HepG2 (cell line): ENCODE measurements at regions not wholly inside any gene's neighbourhood (a gene's known extent, or its start where the extent isn't known, plus 50 kb on each side); places are given as distances from the start of the nearest gene placed in this dataset.

Source experiments
- HDAC6 ChIP-seq: fragments of 200-600 bp; sonication (generic); IDR thresholded peaks from 2 replicates; pipeline ENCODE4 v1.7.0; 2017; ENCODE audit warnings: mild to moderate bottlenecking, antibody characterized with exemption, low read length, low read depth
- ZFP82 ChIP-seq: sonication (generic); formaldehyde crosslinking; IDR thresholded peaks from 2 replicates; pipeline ENCODE4 v1.5.1; 2020; ENCODE audit warnings: mild to moderate bottlenecking, missing genetic modification reagents, borderline replicate concordance
- TF ChIP-seq, protein P1 (sequence below): sonication (generic); formaldehyde crosslinking; IDR thresholded peaks from 2 replicates; pipeline ENCODE4 v1.5.0; 2020; ENCODE audit warnings: mild to moderate bottlenecking, missing genetic modification reagents, moderate library complexity

- TF ChIP-seq, protein P1, sequence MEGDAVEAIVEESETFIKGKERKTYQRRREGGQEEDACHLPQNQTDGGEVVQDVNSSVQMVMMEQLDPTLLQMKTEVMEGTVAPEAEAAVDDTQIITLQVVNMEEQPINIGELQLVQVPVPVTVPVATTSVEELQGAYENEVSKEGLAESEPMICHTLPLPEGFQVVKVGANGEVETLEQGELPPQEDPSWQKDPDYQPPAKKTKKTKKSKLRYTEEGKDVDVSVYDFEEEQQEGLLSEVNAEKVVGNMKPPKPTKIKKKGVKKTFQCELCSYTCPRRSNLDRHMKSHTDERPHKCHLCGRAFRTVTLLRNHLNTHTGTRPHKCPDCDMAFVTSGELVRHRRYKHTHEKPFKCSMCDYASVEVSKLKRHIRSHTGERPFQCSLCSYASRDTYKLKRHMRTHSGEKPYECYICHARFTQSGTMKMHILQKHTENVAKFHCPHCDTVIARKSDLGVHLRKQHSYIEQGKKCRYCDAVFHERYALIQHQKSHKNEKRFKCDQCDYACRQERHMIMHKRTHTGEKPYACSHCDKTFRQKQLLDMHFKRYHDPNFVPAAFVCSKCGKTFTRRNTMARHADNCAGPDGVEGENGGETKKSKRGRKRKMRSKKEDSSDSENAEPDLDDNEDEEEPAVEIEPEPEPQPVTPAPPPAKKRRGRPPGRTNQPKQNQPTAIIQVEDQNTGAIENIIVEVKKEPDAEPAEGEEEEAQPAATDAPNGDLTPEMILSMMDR (CRISPR knock-in tag), result no peak
- TF ChIP-seq HDAC6, result no peak
- TF ChIP-seq ZFP82 (CRISPR knock-in tag), result no peak
Observed at GRCh38 chr6:134424165-134424797, 106.4 kb upstream of the SGK1 start.
